ENCODE measurements at regions not wholly inside any gene's neighbourhood (a gene's known extent, or its start where the extent isn't known, plus 50 kb on each side); places are given as distances from the start of the nearest gene placed in this dataset.

DNA sequence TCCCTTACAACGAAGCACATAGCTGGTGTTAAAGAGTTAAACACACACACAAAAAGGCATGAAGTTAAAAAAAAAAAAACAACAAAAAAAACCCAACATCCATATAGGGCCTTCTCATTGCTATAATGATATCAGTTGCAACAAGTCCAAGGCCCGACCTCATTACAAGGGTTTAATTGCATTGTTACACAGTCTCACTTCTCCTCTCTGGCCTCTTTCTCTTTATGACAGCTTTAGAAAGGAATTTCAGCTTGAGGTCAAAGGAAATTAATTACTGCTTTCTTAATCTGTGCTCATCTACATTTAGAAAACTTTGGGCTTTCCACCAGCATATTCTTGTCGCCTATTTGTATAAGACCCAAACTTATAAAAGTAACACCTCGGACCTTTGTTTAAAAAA, 342.1 kb downstream of the NR2F2 start:
- H3K9me2 ChIP-seq (ENCODE audit: insufficient read depth), result no peaks in the 10 kb centered on the region
- H3K9me3 ChIP-seq (ENCODE audit: low read depth), result no peaks in the 10 kb centered on the region
- no peak overlapping the region for H3K4me2 ChIP-seq (ENCODE audit: unreplicated experiment)
- no peaks in the 10 kb centered on the region for H3K4me1 ChIP-seq (ENCODE audit: insufficient read depth)
- no peak overlapping the region for H3K4me3 ChIP-seq
- H4K20me1 ChIP-seq (ENCODE audit: insufficient read depth), result no peaks in the 10 kb centered on the region
- no peaks in the 10 kb centered on the region for H3K36me3 ChIP-seq (ENCODE audit: low read depth)
- WGBS, 2 experiments (ENCODE audit: low coverage in 1 of 2, low lambda C conversion rate in 2 of 2, missing lambda C conversion rate in 2 of 2), result 23 to 28% methylated on average over 4 of the region's 4 CpGs
- no peak for TF ChIP-seq EZH2 (IDR thresholded peaks at IDR 0.05; ENCODE audit: insufficient read depth, poor library complexity, severe bottlenecking)
- no peak for TF ChIP-seq EZH2phosphoT487 (IDR thresholded peaks at IDR 0.05; ENCODE audit: insufficient read depth, low read depth)
- DNase-seq, result no peak
- in situ Hi-C loops (cut with MboI), result no loop called here
- no peak overlapping the region for H3K27ac ChIP-seq
- no peak overlapping the region for H3K9ac ChIP-seq
- no peaks in the 10 kb centered on the region for H3K79me2 ChIP-seq (ENCODE audit: insufficient read depth)
- no peaks in the 10 kb centered on the region for H3K27me3 ChIP-seq (replicated peaks; ENCODE audit: insufficient read depth)
- H3F3A ChIP-seq (ENCODE audit: insufficient read depth), result no peaks in the 10 kb centered on the region
- no peak overlapping the region for H2AFZ ChIP-seq

DNA sequence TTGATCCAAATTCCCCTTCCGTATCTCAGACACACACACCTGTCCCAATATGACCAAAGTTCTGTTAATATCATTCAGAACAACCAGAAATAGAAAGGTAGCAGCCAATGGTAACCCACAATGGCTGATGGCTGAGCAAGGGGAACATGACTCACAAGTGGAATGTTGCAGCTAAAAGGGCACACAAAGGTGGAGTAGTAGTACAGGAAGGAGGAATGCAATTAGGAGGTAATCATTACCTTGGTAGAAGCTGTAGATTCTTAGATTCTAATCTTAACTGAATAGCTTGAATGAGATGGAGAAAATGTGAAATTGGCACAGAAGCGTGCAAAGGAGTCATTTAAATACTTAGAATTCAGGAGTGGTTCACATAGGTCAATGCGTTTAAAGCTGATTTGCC, 347.9 kb downstream of the NR2F2 start:
- no peaks in the 10 kb centered on the region for H3K4me1 ChIP-seq (ENCODE audit: insufficient read depth)
- no peak overlapping the region for H2AFZ ChIP-seq
- TF ChIP-seq EZH2phosphoT487 (IDR thresholded peaks at IDR 0.05; ENCODE audit: insufficient read depth, low read depth) (no peak), EZH2 (IDR thresholded peaks at IDR 0.05; ENCODE audit: insufficient read depth, poor library complexity, severe bottlenecking) (no peak)
- H3K79me2 ChIP-seq (ENCODE audit: insufficient read depth), result no peaks in the 10 kb centered on the region
- H3K4me2 ChIP-seq (ENCODE audit: unreplicated experiment), result no peak overlapping the region
- WGBS, 2 experiments (ENCODE audit: low coverage in 1 of 2, low lambda C conversion rate in 2 of 2, missing lambda C conversion rate in 2 of 2), result 8 to 20% methylated on average over 3 of the region's 3 CpGs
- no peaks in the 10 kb centered on the region for H3K36me3 ChIP-seq (ENCODE audit: low read depth)
- H3K9me3 ChIP-seq (ENCODE audit: low read depth), result no peaks in the 10 kb centered on the region
- no peak for DNase-seq
- no peaks in the 10 kb centered on the region for H3F3A ChIP-seq (ENCODE audit: insufficient read depth)
- in situ Hi-C loops (cut with MboI), result no loop called here
- H4K20me1 ChIP-seq (ENCODE audit: insufficient read depth), result no peaks in the 10 kb centered on the region
- H3K4me3 ChIP-seq, result no peak overlapping the region
- H3K9me2 ChIP-seq (ENCODE audit: insufficient read depth), result no peaks in the 10 kb centered on the region
- no peaks in the 10 kb centered on the region for H3K27me3 ChIP-seq (replicated peaks; ENCODE audit: insufficient read depth)
- H3K9ac ChIP-seq, result no peak overlapping the region
- H3K27ac ChIP-seq, result no peak overlapping the region

DNA sequence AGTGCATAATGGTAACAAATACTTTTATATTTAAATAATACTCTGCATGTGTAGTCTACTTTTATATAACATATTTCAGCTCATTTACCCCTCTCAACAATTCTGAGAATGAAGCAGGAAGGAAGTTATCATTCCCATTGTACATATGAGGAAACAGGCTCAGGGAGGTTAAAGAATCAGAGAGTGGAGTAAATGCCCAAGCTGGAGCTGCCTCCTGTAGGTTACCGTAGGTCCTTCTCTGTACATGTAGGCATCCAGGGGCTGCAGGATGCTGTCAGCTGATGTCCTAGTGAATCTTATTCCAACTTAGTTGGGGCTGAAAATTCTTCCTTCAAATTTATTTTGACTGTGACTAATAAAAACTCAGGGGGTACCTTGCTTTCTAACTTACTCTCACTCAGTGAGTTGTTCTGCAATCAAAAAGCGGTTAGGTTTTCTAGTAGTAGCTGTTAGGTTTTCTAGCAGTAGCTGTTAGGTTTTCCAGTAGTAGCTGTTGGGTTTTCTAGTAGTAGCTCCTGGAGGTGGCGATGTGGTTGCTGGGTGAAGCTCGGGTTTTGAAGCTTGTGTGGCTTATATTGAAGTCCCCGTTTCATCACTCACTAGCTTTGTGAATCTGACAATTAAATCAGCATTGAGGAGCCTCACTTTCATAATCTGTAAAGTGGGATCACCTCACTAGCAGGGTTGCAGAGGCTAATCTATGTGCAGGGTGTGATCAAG, 357.0 kb downstream of the NR2F2 start:
- 26 to 27% methylated on average over 5 of the region's 5 CpGs for WGBS, 2 experiments (ENCODE audit: low coverage in 1 of 2, low lambda C conversion rate in 2 of 2, missing lambda C conversion rate in 2 of 2)
- Histone ChIP-seq H3K9ac (no peak overlapping the region), H3K36me3 (ENCODE audit: low read depth) (no peaks in the 10 kb centered on the region), H3K9me3 (ENCODE audit: low read depth) (no peaks in the 10 kb centered on the region), H2AFZ (no peak overlapping the region), H3K4me1 (ENCODE audit: insufficient read depth) (no peaks in the 10 kb centered on the region), H4K20me1 (ENCODE audit: insufficient read depth) (no peaks in the 10 kb centered on the region), H3K9me2 (ENCODE audit: insufficient read depth) (no peaks in the 10 kb centered on the region), H3F3A (ENCODE audit: insufficient read depth) (no peaks in the 10 kb centered on the region), H3K79me2 (ENCODE audit: insufficient read depth) (no peaks in the 10 kb centered on the region), H3K27ac (no peak overlapping the region), H3K27me3 (replicated peaks; ENCODE audit: insufficient read depth) (no peaks in the 10 kb centered on the region), H3K4me2 (ENCODE audit: unreplicated experiment) (no peak overlapping the region), H3K4me3 (no peak overlapping the region)
- DNase-seq, result no peak
- in situ Hi-C loops (cut with MboI), result no loop called here
- TF ChIP-seq EZH2phosphoT487 (IDR thresholded peaks at IDR 0.05; ENCODE audit: insufficient read depth, low read depth) (no peak), EZH2 (IDR thresholded peaks at IDR 0.05; ENCODE audit: insufficient read depth, poor library complexity, severe bottlenecking) (no peak)

DNA sequence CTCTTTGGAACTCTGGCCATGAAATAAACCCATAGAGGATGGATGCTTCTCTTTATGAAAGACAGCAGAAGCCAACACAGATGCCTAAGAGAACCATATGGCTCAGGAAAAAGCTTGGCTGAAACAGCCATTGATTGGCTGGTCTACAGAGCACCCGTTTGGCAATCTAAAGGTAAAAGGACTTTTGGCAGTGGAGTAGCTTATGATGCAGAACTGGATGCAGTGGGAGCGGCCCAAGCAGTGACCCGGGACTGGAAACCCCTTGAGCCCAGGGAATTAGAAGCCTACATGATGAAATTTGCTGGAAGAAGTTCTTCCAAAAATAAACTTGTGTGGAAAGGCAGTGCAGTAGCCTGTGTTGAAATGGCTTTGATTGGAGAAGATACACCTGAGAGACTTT, 360.2 kb downstream of the NR2F2 start:
- Histone ChIP-seq H3K36me3 (ENCODE audit: low read depth) (no peaks in the 10 kb centered on the region), H3F3A (ENCODE audit: insufficient read depth) (no peaks in the 10 kb centered on the region), H3K4me1 (ENCODE audit: insufficient read depth) (no peaks in the 10 kb centered on the region), H3K79me2 (ENCODE audit: insufficient read depth) (no peaks in the 10 kb centered on the region), H3K27ac (no peak overlapping the region), H4K20me1 (ENCODE audit: insufficient read depth) (no peaks in the 10 kb centered on the region), H3K9me2 (ENCODE audit: insufficient read depth) (no peaks in the 10 kb centered on the region), H3K4me3 (no peak overlapping the region), H3K4me2 (ENCODE audit: unreplicated experiment) (no peak overlapping the region), H3K9ac (no peak overlapping the region), H3K27me3 (replicated peaks; ENCODE audit: insufficient read depth) (no peaks in the 10 kb centered on the region), H2AFZ (no peak overlapping the region), H3K9me3 (ENCODE audit: low read depth) (no peaks in the 10 kb centered on the region)
- in situ Hi-C loops (cut with MboI), result no loop called here
- TF ChIP-seq EZH2 (IDR thresholded peaks at IDR 0.05; ENCODE audit: insufficient read depth, poor library complexity, severe bottlenecking), result no peak
- no peak for TF ChIP-seq EZH2phosphoT487 (IDR thresholded peaks at IDR 0.05; ENCODE audit: insufficient read depth, low read depth)
- no peak for DNase-seq
- WGBS, 2 experiments (ENCODE audit: low coverage in 1 of 2, low lambda C conversion rate in 2 of 2, missing lambda C conversion rate in 2 of 2), result 7 to 10% methylated on average over 3 of the region's 3 CpGs

Data from GM23248 (cell line).